Stromal cell of bone marrow (primary cell): ENCODE measurements at regions not wholly inside any gene's neighbourhood (a gene's known extent, or its start where the extent isn't known, plus 50 kb on each side); places are given as distances from the start of the nearest gene placed in this dataset.

Source experiments
- DNase-seq: peaks from one replicate; pipeline ENCODE4 v3.0.0-alpha.2; 2012; ENCODE audit warnings: low read depth

DNA sequence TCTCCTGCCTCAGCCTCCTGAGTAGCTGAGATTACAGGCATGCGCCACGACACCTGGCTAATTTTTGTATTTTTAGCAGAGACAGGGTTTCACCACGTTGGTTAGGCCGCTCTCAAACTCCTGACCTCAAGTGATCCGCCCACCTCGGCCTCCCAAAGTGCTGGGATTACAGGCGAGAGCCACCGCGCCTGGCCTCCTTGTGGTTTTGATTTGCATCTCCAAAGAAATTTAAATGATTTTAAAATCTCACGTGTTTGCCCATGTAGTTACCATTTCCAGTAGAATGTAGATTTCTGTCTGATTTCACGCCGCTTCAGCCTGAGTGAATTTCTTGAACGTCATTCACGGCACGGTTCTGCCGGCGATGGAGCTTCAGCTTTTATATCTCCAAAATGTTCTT, 55.8 kb downstream of the IGF2 start:
- DNase-seq, result no peak

DNA sequence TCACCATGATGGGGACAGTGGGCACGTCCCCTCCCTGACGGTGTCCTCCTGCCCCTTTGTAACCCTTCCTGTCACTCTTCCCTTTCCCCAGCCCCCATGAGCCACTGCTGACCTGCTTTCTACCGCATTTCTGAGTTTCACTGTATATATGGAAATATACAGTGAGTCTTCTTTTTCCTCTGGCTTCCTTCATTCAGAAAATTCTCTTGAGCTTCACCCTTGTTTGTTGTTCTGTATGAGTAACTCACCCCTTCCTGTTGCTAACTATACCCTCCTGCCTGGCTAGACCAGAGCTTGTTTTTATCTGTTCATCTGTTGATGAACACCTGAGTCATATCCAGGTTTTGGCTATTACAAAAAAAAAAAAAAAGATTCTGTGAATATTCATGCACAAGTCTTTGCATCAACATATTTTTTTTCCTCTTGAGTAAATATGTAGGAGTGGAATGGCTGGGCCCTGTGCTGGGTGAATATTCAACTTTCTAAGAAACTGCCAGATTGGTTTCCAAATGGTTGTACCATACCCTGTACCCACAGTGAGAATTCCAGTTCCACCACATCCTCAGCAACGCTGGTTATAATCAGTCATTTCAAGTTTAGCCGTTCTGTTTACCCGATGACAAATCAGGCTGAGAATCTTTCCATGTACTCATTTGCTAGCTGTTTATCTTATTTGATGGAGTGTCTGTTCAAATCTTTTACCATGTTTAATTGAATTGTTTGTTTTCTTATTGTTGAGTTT, 62.0 kb downstream of the IGF2 start:
- peak; percentile 47 for DNase-seq

DNA sequence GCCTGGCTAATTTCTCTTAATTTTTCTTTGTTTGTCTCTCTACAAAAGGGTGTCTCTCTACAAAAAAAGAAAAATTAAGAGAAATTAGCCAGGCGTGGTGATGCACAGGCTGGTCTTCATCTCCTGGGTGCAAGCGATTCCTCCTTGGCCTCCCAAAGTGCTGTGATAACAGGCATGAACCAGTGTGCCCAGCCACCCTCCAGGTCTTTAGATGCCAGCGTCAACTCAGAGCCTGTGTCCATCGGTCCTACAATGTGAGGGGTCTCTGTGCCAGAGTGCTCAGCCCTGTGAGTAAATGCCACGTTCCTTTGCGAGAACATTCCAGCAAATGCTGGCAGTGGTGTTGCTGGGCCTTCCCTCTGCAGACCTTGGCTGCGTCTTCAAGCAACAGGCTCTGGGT, 62.7 kb downstream of the IGF2 start:
- DNase-seq, result no peak

DNA sequence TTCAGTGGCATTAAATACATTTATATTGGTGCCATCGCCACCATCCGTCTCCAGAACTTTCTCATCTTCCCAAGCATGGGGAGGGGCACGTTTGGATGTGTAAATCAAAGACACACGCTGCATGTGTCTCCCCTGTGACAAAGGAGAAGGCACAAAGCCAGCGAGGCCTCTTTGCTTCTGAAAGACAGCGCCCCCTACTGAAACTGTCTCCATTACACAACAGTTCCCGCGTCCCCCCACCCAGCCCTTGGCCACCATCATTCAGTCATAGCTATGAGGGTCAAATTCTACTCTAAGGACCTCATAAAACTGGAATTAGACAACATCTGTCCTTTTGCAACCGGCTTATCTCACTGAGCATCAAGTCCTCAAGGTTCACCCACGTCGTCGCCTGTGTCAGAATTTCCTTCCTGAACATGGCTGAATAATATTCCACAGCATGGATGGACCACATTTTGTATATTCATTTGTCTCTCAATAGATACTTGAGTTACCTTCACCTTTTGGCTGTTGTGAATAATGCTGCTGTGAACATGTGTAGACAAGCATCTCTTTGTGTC, 64.8 kb downstream of the IGF2 start:
- no peak for DNase-seq

DNA sequence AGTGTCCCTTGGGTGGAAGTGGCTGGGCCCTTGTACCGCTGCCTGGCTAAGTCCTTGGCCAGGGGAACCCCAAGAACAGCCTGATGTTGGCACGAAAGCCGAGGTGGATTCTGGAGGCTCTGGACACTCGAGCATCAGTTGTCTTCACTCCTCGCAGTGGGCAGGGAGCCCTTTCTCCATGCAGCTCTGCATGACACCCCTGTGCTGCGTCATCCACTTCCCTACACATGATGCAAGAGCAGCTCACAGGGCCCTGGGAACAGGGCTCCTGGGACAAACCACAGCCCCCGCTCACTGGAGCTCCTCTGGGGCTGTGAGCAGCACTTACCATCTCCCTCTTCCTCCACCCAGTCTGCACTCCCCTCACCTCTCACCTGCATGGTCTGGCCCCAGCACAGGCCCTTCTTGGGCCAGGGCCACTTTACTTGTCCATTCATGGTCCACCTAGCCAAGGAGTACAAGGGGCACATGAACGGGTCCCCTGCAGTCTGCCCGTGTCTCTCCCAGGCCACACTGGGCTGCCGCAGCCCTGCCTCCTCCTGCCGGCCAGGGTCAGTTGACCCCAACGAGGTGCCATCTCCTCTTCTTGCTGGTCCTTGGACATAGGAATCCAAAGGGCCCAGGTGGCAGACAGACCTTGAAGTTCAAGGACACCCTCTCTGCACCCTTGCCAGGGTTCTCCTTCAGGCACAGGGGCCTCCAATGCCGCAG, 66.5 kb downstream of the IGF2 start:
- DNase-seq, result no peak

DNA sequence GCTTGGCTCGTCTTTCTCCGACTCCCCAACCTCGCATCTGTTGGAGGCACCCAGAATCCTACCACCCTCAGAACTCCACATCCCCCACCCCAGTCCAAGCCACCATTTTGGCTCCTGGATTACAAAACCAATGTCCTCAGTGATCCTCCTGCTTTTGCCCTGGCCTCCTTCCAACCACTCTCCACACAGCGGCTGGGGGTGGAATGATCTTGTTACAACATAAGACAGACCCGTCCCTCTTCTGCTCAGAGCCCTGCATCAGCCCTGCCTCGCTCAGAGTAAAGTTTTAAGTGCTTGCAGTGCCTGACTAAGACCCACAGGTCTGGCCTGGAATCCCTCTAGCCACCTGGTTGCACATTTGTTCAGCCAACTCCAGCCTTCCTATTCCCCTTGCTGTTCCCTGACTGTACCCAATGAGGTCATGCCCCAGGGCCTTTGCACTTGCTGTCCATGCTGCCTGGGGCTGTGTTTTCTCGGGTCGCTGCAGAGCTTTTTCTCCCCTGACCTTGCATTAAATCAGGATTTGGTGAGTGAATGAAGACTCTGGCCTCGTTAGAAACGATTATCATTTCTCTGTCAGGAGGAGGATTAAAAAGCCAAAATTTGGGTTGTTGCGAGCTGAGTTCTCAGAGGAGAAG, 67.3 kb downstream of the IGF2 start:
- DNase-seq, result no peak
